Keratinocyte (primary cell): ENCODE measurements at regions not wholly inside any gene's neighbourhood (a gene's known extent, or its start where the extent isn't known, plus 50 kb on each side); places are given as distances from the start of the nearest gene placed in this dataset.

Source experiments
- DNase-seq: peaks from one replicate; pipeline ENCODE4 v3.0.0-alpha.2; 2011; ENCODE audit warnings: low read depth, missing footprints, low spot score
- FAIRE-seq: peaks from 2 replicates; lab custom pipeline; 2011; peaks lifted over from hg19 to GRCh38; lab: Jason Lieb, UNC
- H2AFZ ChIP-seq: 2 replicates; pipeline ENCODE4 v1.6.0; 2012; ENCODE audit warnings: low read length, control low read depth, inconsistent platforms; ENCODE audit not compliant: control insufficient read depth
- H3K27ac ChIP-seq: 2 replicates; pipeline ENCODE4 v1.5.1; 2011; ENCODE audit warnings: low read length; ENCODE audit not compliant: control insufficient read depth, insufficient read depth
- H3K27me3 ChIP-seq: 3 replicates; pipeline ENCODE4 v1.6.0; 2011; ENCODE audit warnings: low read length; ENCODE audit not compliant: control insufficient read depth, insufficient read depth; ENCODE audit errors: extremely low read depth
- H3K36me3 ChIP-seq, 2 experiments: 2 replicates in 1 of 2; 3 replicates in 1 of 2; pipeline ENCODE4 v1.5.1; 2011; ENCODE audit warnings: low read length in 2 of 2, mild to moderate bottlenecking in 1 of 2; ENCODE audit not compliant: control insufficient read depth in 2 of 2, insufficient read depth in 2 of 2; ENCODE audit errors: extremely low read depth in 1 of 2
- H3K4me1 ChIP-seq: 3 replicates; pipeline ENCODE4 v1.5.1; 2011; ENCODE audit warnings: low read length; ENCODE audit not compliant: control insufficient read depth, insufficient read depth; ENCODE audit errors: extremely low read depth
- H3K4me2 ChIP-seq: 3 replicates; pipeline ENCODE4 v1.6.0; 2011; ENCODE audit warnings: low read depth, low read length; ENCODE audit not compliant: control insufficient read depth, insufficient read depth; ENCODE audit errors: extremely low read depth
- H3K4me3 ChIP-seq, 3 experiments: fragments of 200-600 bp in 1 of 3; sonication (generic) in 1 of 3; 2 replicates in 2 of 3; 3 replicates in 1 of 3; pipeline ENCODE4 v1.5.1; 2011 to 2016; ENCODE audit warnings: low read length in 3 of 3, mild to moderate bottlenecking in 3 of 3, control low read depth in 2 of 3, inconsistent platforms in 1 of 3, low read depth in 1 of 3, mixed read lengths in 1 of 3, mixed run types in 1 of 3, moderate library complexity in 1 of 3; ENCODE audit not compliant: control insufficient read depth in 2 of 3, insufficient read depth in 2 of 3; ENCODE audit errors: extremely low read depth in 1 of 3
- H3K79me2 ChIP-seq: 2 replicates; pipeline ENCODE4 v1.6.0; 2012; ENCODE audit warnings: low read length; ENCODE audit not compliant: control insufficient read depth, insufficient read depth
- H3K9ac ChIP-seq: 3 replicates; pipeline ENCODE4 v1.6.0; 2011; ENCODE audit warnings: low read length; ENCODE audit not compliant: control insufficient read depth, insufficient read depth; ENCODE audit errors: extremely low read depth
- H3K9me1 ChIP-seq: 3 replicates; pipeline ENCODE4 v1.6.0; 2011; ENCODE audit warnings: low read length; ENCODE audit not compliant: control insufficient read depth, insufficient read depth; ENCODE audit errors: extremely low read depth
- H3K9me3 ChIP-seq: 2 replicates; pipeline ENCODE4 v1.5.1; 2012; ENCODE audit warnings: low read depth, low read length; ENCODE audit not compliant: control insufficient read depth
- H4K20me1 ChIP-seq: 3 replicates; pipeline ENCODE4 v1.6.0; 2011; ENCODE audit warnings: low read length; ENCODE audit not compliant: control insufficient read depth, insufficient read depth; ENCODE audit errors: extremely low read depth
- EZH2 ChIP-seq: IDR thresholded peaks from one replicate; pipeline ENCODE4 v1.6.1; 2012; ENCODE audit warnings: inconsistent platforms, mild to moderate bottlenecking, low read length, moderate library complexity
- dilution Hi-C: fragments of 300-500 bp; cut with MboI; formaldehyde crosslinking; loops from one replicate; pipeline ENCODE4 v1.7.0; 2020; ENCODE audit warnings: low sequenced_read_pairs; ENCODE audit not compliant: extremely low pct_ligation_motif_present
- TF ChIP-seq, protein P1 (sequence below), 3 experiments: IDR thresholded peaks in 1 of 3; conservative IDR thresholded peaks in 1 of 3; optimal IDR thresholded peaks in 1 of 3; 2 replicates in 2 of 3; 3 replicates in 1 of 3; pipeline versions ENCODE3 to v1.5.1; 2011; ENCODE audit warnings: low read length in 3 of 3, mild to moderate bottlenecking in 3 of 3, moderate library complexity in 2 of 3, control low read depth in 1 of 3, inconsistent platforms in 1 of 3; ENCODE audit not compliant: insufficient read depth in 2 of 3; ENCODE audit errors: extremely low read depth in 1 of 3

DNA sequence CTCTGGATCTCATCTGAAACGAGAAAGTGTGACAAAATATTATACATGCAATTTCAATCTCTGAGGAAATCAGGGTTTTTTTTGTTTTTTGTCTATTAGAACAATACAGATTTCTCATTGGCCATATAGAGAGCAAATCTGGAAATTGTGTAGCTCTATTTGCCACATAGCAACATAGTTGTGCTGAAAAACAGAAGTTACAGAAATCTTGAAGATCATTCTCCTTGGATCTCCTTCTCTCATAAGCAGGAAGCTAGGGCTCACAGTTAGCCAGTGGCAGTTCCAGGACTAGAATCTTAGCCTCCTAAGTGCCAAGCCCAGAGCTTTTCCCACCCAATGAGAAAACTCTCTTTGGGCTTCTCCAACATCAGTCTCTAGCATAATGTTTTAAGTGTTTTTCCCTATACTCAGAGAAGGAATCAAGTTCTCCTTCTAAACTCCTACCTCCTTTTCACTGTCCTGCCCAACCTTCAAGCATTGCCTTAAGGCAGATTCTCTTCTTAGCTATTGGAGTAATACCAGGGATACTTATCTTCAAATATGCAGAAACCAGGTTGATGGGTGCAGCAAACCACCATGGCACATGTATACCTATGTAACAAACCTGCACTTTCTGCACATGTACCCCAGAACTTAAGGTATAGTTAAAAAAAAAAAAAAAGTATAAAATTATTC, 211.6 kb downstream of the ALDH8A1 start:
- DNase-seq: no peak
- no peak overlapping the region for H3K4me3 ChIP-seq
- H3K9me3 ChIP-seq: no peaks in the 10 kb centered on the region
- H3K27ac ChIP-seq: no peak overlapping the region
- no peak for FAIRE-seq
- no peak overlapping the region for H2AFZ ChIP-seq
- H3K9ac ChIP-seq: no peak overlapping the region
- H4K20me1 ChIP-seq: no peaks in the 10 kb centered on the region
- H3K4me1 ChIP-seq: peaks cover 22% of the 10 kb centered on the region
- no peaks in the 10 kb centered on the region for H3K36me3 ChIP-seq
- dilution Hi-C loops: no loop called here
- no peaks in the 10 kb centered on the region for H3K27me3 ChIP-seq
- H3K9me1 ChIP-seq: no peaks in the 10 kb centered on the region
- TF ChIP-seq, protein P1, sequence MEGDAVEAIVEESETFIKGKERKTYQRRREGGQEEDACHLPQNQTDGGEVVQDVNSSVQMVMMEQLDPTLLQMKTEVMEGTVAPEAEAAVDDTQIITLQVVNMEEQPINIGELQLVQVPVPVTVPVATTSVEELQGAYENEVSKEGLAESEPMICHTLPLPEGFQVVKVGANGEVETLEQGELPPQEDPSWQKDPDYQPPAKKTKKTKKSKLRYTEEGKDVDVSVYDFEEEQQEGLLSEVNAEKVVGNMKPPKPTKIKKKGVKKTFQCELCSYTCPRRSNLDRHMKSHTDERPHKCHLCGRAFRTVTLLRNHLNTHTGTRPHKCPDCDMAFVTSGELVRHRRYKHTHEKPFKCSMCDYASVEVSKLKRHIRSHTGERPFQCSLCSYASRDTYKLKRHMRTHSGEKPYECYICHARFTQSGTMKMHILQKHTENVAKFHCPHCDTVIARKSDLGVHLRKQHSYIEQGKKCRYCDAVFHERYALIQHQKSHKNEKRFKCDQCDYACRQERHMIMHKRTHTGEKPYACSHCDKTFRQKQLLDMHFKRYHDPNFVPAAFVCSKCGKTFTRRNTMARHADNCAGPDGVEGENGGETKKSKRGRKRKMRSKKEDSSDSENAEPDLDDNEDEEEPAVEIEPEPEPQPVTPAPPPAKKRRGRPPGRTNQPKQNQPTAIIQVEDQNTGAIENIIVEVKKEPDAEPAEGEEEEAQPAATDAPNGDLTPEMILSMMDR (optimal IDR thresholded peaks at IDR 0.05 in 1 of 3, IDR thresholded peaks at IDR 0.05 in 1 of 3, conservative IDR thresholded peaks at IDR 0.05 in 1 of 3; ENCODE audit: extremely low read depth in 1 of 3, insufficient read depth in 2 of 3, low read length in 3 of 3): no peak
- TF ChIP-seq EZH2: no peak
- H3K4me2 ChIP-seq: no peak overlapping the region
- H3K79me2 ChIP-seq: no peaks in the 10 kb centered on the region

DNA sequence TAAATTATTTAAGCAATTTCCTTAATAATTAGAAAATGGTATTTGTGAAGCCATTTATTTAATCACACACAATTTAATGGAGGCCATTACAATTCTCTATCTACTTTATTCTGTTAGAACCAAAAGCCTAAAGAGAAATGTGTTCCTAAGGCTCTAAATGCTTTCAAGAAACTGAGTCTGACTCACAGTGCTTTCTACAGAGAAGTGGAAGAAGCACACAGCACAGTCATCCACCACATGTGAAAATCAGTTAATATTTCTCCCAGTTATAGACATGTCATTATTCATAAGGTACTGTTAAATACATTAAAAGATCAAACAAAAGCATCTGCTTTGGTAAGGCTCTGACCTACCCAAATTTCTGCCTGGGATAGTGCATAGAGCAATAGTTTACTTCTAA, 214.4 kb downstream of the ALDH8A1 start:
- H3K27ac ChIP-seq: no peak overlapping the region
- no peaks in the 10 kb centered on the region for H3K9me3 ChIP-seq
- no peak overlapping the region for H3K9ac ChIP-seq
- no peak for TF ChIP-seq EZH2
- TF ChIP-seq, protein P1 (optimal IDR thresholded peaks at IDR 0.05 in 1 of 3, IDR thresholded peaks at IDR 0.05 in 1 of 3, conservative IDR thresholded peaks at IDR 0.05 in 1 of 3; ENCODE audit: extremely low read depth in 1 of 3, insufficient read depth in 2 of 3, low read length in 3 of 3): no peak
- H3K4me2 ChIP-seq: no peak overlapping the region
- peaks cover 17% of the 10 kb centered on the region for H3K4me1 ChIP-seq
- DNase-seq: no peak
- dilution Hi-C loops: no loop called here
- no peaks in the 10 kb centered on the region for H3K79me2 ChIP-seq
- no peaks in the 10 kb centered on the region for H3K27me3 ChIP-seq
- H3K4me3 ChIP-seq: no peak overlapping the region
- no peaks in the 10 kb centered on the region for H4K20me1 ChIP-seq
- no peak for FAIRE-seq
- no peak overlapping the region for H2AFZ ChIP-seq
- no peaks in the 10 kb centered on the region for H3K36me3 ChIP-seq
- H3K9me1 ChIP-seq: no peaks in the 10 kb centered on the region
